SK-N-SH (cell line): ENCODE measurements at regions not wholly inside any gene's neighbourhood (a gene's known extent, or its start where the extent isn't known, plus 50 kb on each side); places are given as distances from the start of the nearest gene placed in this dataset.

Experiments
- CTCF ChIA-PET: fragments of 300-600, 350-600 bp; formaldehyde crosslinking; extraction: SDS; loops from one replicate; lab custom pipeline; 2021; lab: Yijun Ruan, JAX
- POLR2A ChIA-PET: fragments of 350-600 bp; sonication (Branson Sonifier 250); formaldehyde crosslinking; extraction: SDS; loops from one replicate; lab custom pipeline; 2020; ENCODE audit warnings: antibody characterized with exemption, inconsistent platforms; lab: Yijun Ruan, JAX
- DNase-seq: peaks from one replicate; pipeline ENCODE4 v3.0.0; 2012
- H2AFZ ChIP-seq: fragments of 200-600 bp; sonication (generic); 2 replicates; pipeline ENCODE4 v1.8.1; 2016; ENCODE audit warnings: antibody characterized with exemption, mild to moderate bottlenecking, low read depth
- H3F3A ChIP-seq: fragments of 200-600 bp; sonication (generic); replicated peaks from 2 replicates; pipeline ENCODE3; 2016; ENCODE audit warnings: antibody characterized with exemption, mild to moderate bottlenecking; ENCODE audit not compliant: insufficient read depth
- H3K27ac ChIP-seq, 2 experiments: fragments of 200-500 bp in 1 of 2; fragments of 200-600 bp in 1 of 2; sonication (Bioruptor generic) in 1 of 2; sonication (generic), shearing (Covaris generic) in 1 of 2; 2 replicates each; pipeline versions ENCODE4 v1.5.1 to v1.6.1; 2014 to 2016; ENCODE audit warnings: low read depth in 2 of 2, inconsistent platforms in 1 of 2, low read length in 1 of 2, mild to moderate bottlenecking in 1 of 2, mixed read lengths in 1 of 2
- H3K27me3 ChIP-seq: fragments of 200-600 bp; sonication (generic), shearing (Covaris generic); 2 replicates; pipeline ENCODE4 v1.6.1; 2016; ENCODE audit warnings: mixed run types; ENCODE audit not compliant: insufficient read depth
- H3K36me3 ChIP-seq, 2 experiments: fragments of 200-500 bp in 1 of 2; fragments of 200-600 bp in 1 of 2; sonication (Bioruptor generic) in 1 of 2; sonication (generic) in 1 of 2; replicated peaks in 1 of 2; 2 replicates each; pipeline versions ENCODE3 to v1.5.1; 2014 to 2016; ENCODE audit warnings: low read length in 1 of 2, mild to moderate bottlenecking in 1 of 2; ENCODE audit not compliant: insufficient read depth in 2 of 2, control insufficient read depth in 1 of 2
- H3K4me1 ChIP-seq, 2 experiments: fragments of 200-500 bp in 1 of 2; fragments of 200-600 bp in 1 of 2; sonication (Bioruptor generic) in 1 of 2; sonication (generic), shearing (Covaris generic) in 1 of 2; 2 replicates each; pipeline versions ENCODE4 v1.5.1 to v1.6.1; 2014 to 2016; ENCODE audit warnings: low read depth in 1 of 2, low read length in 1 of 2, mixed run types in 1 of 2; ENCODE audit not compliant: insufficient read depth in 2 of 2, control insufficient read depth in 1 of 2
- H3K4me2 ChIP-seq: fragments of 200-600 bp; sonication (generic), shearing (Covaris generic); 2 replicates; pipeline ENCODE4 v1.6.1; 2017; ENCODE audit warnings: mixed run types
- H3K4me3 ChIP-seq, 2 experiments: fragments of 200-500 bp in 1 of 2; fragments of 200-600 bp in 1 of 2; sonication (Bioruptor generic) in 1 of 2; sonication (generic), shearing (Covaris generic) in 1 of 2; 2 replicates each; pipeline versions ENCODE4 v1.5.1 to v1.8.1; 2014 to 2016; ENCODE audit warnings: low read depth in 2 of 2, inconsistent platforms in 1 of 2, low read length in 1 of 2, mild to moderate bottlenecking in 1 of 2, mixed read lengths in 1 of 2, moderate library complexity in 1 of 2
- H3K79me2 ChIP-seq: fragments of 200-600 bp; sonication (generic); 2 replicates; pipeline ENCODE4 v1.8.1; 2017; ENCODE audit warnings: mild to moderate bottlenecking; ENCODE audit not compliant: insufficient read depth
- H3K9ac ChIP-seq: fragments of 200-600 bp; sonication (generic); 2 replicates; pipeline ENCODE4 v1.6.1; 2017; ENCODE audit warnings: mixed run types
- H3K9me2 ChIP-seq: fragments of 200-600 bp; sonication (generic); 2 replicates; pipeline ENCODE4 v1.6.1; 2017; ENCODE audit warnings: mixed run types
- H3K9me3 ChIP-seq: fragments of 200-600 bp; sonication (generic); 2 replicates; pipeline ENCODE4 v1.6.1; 2017; ENCODE audit warnings: mixed run types, mild to moderate bottlenecking, moderate library complexity
- H4K20me1 ChIP-seq: fragments of 200-600 bp; sonication (generic); 2 replicates; pipeline ENCODE4 v1.6.1; 2017; ENCODE audit warnings: mild to moderate bottlenecking, mixed run types; ENCODE audit not compliant: insufficient read depth
- CHD2 ChIP-seq: fragments of 150-350 bp; IDR thresholded peaks from 2 replicates; pipeline ENCODE4 v1.6.1; 2018; ENCODE audit warnings: low read length; ENCODE audit not compliant: partially characterized antibody
- EZH2phosphoT487 ChIP-seq: fragments of 200-600 bp; sonication (generic); IDR thresholded peaks from 2 replicates; pipeline ENCODE4 v1.6.1; 2017; ENCODE audit warnings: low read depth, mixed run types, mild to moderate bottlenecking, antibody characterized with exemption, moderate library complexity, borderline replicate concordance
- FOXJ3 ChIP-seq: sonication (generic); formaldehyde crosslinking; IDR thresholded peaks from 2 replicates; pipeline ENCODE4 v1.5.1; 2020; ENCODE audit warnings: mild to moderate bottlenecking, missing genetic modification reagents
- FOXM1 ChIP-seq: IDR thresholded peaks from 2 replicates; pipeline ENCODE4 v1.4.0; 2012; ENCODE audit warnings: low read depth, mild to moderate bottlenecking
- JUND ChIP-seq: IDR thresholded peaks from 2 replicates; pipeline ENCODE4 v1.4.0; 2012
- MEF2A ChIP-seq: IDR thresholded peaks from 2 replicates; pipeline ENCODE4 v1.4.0; 2012; ENCODE audit warnings: low read depth, borderline replicate concordance
- NFIC ChIP-seq: IDR thresholded peaks from 2 replicates; pipeline ENCODE4 v1.4.0; 2012; ENCODE audit warnings: borderline replicate concordance
- NRF1 ChIP-seq: IDR thresholded peaks from 2 replicates; pipeline ENCODE4 v1.6.1; 2012; ENCODE audit warnings: low read depth, mild to moderate bottlenecking, low read length
- POLR2AphosphoS5 ChIP-seq: IDR thresholded peaks from 2 replicates; pipeline ENCODE4 v1.6.1; 2012; ENCODE audit warnings: low read depth, low read length
- RAD21 ChIP-seq: IDR thresholded peaks from 2 replicates; pipeline ENCODE4 v1.6.1; 2012; ENCODE audit warnings: mild to moderate bottlenecking, low read length
- SMC3 ChIP-seq: IDR thresholded peaks from 2 replicates; pipeline ENCODE4 v1.6.1; 2012; ENCODE audit warnings: low read depth, low read length, improper control_type of control experiment
- TAF1 ChIP-seq: IDR thresholded peaks from 2 replicates; pipeline ENCODE4 v1.6.1; 2012; ENCODE audit warnings: low read depth, mild to moderate bottlenecking, low read length, moderate library complexity, borderline replicate concordance
- TEAD4 ChIP-seq: IDR thresholded peaks from 2 replicates; pipeline ENCODE4 v1.4.0; 2012; ENCODE audit warnings: mild to moderate bottlenecking, borderline replicate concordance; ENCODE audit not compliant: insufficient read depth
- YY1 ChIP-seq: IDR thresholded peaks from 2 replicates; pipeline ENCODE4 v1.4.0; 2012; ENCODE audit warnings: low read depth, mild to moderate bottlenecking
- WGBS: methylation state at CpG from one replicate; pipeline ENCODE4 v1.1.6; 2017; ENCODE audit warnings: low lambda C conversion rate; 5-methylcytosine and 5-hydroxymethylcytosine counted together
- TF ChIP-seq, protein P1 (sequence below): IDR thresholded peaks from 2 replicates; pipeline ENCODE4 v1.4.0; 2012; ENCODE audit warnings: low read depth
- TF ChIP-seq, protein P2 (sequence below): IDR thresholded peaks from 2 replicates; pipeline ENCODE4 v1.4.0; 2012; ENCODE audit warnings: low read depth, borderline replicate concordance
- TF ChIP-seq, protein P3 (sequence below): IDR thresholded peaks from 2 replicates; pipeline ENCODE4 v1.6.1; 2012; ENCODE audit warnings: mild to moderate bottlenecking, low read depth, low read length, moderate library complexity
- TF ChIP-seq, protein P4 (sequence below): fragments of 150-350 bp; IDR thresholded peaks from 2 replicates; pipeline ENCODE4 v1.6.1; 2016; ENCODE audit warnings: mild to moderate bottlenecking, low read depth, low read length

DNA sequence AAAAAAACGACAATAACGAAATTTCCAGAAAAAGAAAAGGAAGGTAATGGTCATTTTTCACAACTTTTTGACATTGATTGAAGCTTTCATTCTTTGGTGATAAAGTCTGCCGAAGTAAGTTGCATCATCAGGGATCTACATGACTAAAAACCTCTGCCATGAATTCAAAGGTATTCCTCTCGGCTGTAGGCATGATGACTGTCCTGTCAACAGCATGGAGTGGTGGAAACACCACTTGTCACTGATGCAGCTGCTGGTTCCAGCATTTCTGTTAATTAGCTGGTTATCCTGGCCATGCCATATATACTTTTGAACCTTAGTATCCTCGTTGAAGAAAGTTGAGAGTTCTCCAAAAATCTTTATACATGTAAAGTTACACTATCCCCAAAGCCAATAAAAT lies 859.0 kb upstream of the ARPP21 start:
- Histone ChIP-seq H3K27me3 (no peaks in the 10 kb centered on the region), H3F3A (no peaks in the 10 kb centered on the region), H3K4me1 (no peaks in the 10 kb centered on the region; a peak in 1 of 4 replicates), H3K9me3 (no peaks in the 10 kb centered on the region), H3K27ac (no peak overlapping the region), H3K4me3 (no peak overlapping the region), H2AFZ (no peak overlapping the region), H3K9ac (no peak overlapping the region), H4K20me1 (no peaks in the 10 kb centered on the region), H3K9me2 (no peaks in the 10 kb centered on the region), H3K79me2 (no peaks in the 10 kb centered on the region), H3K4me2 (no peak overlapping the region), H3K36me3 (no peaks in the 10 kb centered on the region)
- POLR2A ChIA-PET, result no interaction called here
- DNase-seq, result no peak
- no peak for TF ChIP-seq NFIC
- no peak for TF ChIP-seq NRF1
- no peak for TF ChIP-seq CHD2
- TF ChIP-seq MEF2A, result no peak
- TF ChIP-seq, protein P1, sequence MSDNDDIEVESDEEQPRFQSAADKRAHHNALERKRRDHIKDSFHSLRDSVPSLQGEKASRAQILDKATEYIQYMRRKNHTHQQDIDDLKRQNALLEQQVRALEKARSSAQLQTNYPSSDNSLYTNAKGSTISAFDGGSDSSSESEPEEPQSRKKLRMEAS, result no peak
- no peak for TF ChIP-seq FOXM1
- TF ChIP-seq, protein P2, sequence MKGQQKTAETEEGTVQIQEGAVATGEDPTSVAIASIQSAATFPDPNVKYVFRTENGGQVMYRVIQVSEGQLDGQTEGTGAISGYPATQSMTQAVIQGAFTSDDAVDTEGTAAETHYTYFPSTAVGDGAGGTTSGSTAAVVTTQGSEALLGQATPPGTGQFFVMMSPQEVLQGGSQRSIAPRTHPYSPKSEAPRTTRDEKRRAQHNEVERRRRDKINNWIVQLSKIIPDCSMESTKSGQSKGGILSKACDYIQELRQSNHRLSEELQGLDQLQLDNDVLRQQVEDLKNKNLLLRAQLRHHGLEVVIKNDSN, result no peak
- CTCF ChIA-PET, result interaction anchor here (0.6 kb wide), 1 partner anchor 1671 kb away, joined by 3 read pairs; no protein-coding TSS in a partner anchor
- 9% methylated on average over 5 of the region's 5 CpGs for WGBS

DNA sequence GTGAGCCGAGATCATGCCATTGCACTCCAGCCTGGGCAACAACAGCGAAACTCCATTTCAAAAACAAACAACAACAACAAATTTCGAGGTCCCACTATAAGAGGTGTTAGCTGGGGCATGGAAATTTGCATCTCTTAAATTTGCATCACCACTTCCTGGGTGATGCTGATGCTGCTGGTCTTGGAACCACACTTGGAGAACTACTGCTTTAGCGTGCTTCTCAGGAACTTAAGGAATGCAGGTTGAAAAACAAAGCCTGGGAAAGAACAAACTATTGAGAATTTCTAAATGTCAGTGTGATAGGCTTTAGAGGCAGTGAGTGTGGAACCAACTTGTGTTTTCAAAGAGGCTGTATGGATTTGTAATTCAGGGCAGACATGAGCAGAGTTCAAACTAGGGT lies 858.4 kb upstream of the ARPP21 start:
- H3K9ac ChIP-seq, result no peak overlapping the region
- H3K79me2 ChIP-seq, result no peaks in the 10 kb centered on the region
- H3K9me3 ChIP-seq, result no peaks in the 10 kb centered on the region
- H3F3A ChIP-seq, result no peaks in the 10 kb centered on the region
- no peaks in the 10 kb centered on the region for H4K20me1 ChIP-seq
- no peaks in the 10 kb centered on the region; a peak in 1 of 4 replicates for H3K4me1 ChIP-seq
- ChIA-PET CTCF (no interaction called here), POLR2A (no interaction called here)
- H3K4me3 ChIP-seq, result no peak overlapping the region
- H3K4me2 ChIP-seq, result no peak overlapping the region
- no peaks in the 10 kb centered on the region for H3K27me3 ChIP-seq
- 16% methylated on average over 4 of the region's 4 CpGs for WGBS
- no peak overlapping the region for H2AFZ ChIP-seq
- TF ChIP-seq JUND (no peak), RAD21 (no peak), TEAD4 (no peak), YY1 (no peak), SMC3 (no peak), FOXJ3 (no peak), FOXM1 (no peak), MEF2A (no peak), NRF1 (no peak), TAF1 (no peak), EZH2phosphoT487 (no peak), POLR2AphosphoS5 (no peak)
- TF ChIP-seq, protein P3, sequence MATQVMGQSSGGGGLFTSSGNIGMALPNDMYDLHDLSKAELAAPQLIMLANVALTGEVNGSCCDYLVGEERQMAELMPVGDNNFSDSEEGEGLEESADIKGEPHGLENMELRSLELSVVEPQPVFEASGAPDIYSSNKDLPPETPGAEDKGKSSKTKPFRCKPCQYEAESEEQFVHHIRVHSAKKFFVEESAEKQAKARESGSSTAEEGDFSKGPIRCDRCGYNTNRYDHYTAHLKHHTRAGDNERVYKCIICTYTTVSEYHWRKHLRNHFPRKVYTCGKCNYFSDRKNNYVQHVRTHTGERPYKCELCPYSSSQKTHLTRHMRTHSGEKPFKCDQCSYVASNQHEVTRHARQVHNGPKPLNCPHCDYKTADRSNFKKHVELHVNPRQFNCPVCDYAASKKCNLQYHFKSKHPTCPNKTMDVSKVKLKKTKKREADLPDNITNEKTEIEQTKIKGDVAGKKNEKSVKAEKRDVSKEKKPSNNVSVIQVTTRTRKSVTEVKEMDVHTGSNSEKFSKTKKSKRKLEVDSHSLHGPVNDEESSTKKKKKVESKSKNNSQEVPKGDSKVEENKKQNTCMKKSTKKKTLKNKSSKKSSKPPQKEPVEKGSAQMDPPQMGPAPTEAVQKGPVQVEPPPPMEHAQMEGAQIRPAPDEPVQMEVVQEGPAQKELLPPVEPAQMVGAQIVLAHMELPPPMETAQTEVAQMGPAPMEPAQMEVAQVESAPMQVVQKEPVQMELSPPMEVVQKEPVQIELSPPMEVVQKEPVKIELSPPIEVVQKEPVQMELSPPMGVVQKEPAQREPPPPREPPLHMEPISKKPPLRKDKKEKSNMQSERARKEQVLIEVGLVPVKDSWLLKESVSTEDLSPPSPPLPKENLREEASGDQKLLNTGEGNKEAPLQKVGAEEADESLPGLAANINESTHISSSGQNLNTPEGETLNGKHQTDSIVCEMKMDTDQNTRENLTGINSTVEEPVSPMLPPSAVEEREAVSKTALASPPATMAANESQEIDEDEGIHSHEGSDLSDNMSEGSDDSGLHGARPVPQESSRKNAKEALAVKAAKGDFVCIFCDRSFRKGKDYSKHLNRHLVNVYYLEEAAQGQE, result no peak
- TF ChIP-seq, protein P4, sequence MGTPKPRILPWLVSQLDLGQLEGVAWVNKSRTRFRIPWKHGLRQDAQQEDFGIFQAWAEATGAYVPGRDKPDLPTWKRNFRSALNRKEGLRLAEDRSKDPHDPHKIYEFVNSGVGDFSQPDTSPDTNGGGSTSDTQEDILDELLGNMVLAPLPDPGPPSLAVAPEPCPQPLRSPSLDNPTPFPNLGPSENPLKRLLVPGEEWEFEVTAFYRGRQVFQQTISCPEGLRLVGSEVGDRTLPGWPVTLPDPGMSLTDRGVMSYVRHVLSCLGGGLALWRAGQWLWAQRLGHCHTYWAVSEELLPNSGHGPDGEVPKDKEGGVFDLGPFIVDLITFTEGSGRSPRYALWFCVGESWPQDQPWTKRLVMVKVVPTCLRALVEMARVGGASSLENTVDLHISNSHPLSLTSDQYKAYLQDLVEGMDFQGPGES, result no peak
- no peaks in the 10 kb centered on the region for H3K36me3 ChIP-seq
- no peak overlapping the region for H3K27ac ChIP-seq
- H3K9me2 ChIP-seq, result no peaks in the 10 kb centered on the region
- no peak for DNase-seq
